ENCODE measurements at regions not wholly inside any gene's neighbourhood (a gene's known extent, or its start where the extent isn't known, plus 50 kb on each side); places are given as distances from the start of the nearest gene placed in this dataset.
A peak's percentile ranks its signal among the peaks of the same experiment; 100 is the strongest.

- Mint-ChIP-seq H3K27ac (no peak overlapping the region), H3K36me3 (ENCODE audit: low read depth) (no peaks in the 10 kb centered on the region), H3K4me1 (peaks cover 29% of the 10 kb centered on the region), H3K9me3 (peaks cover 14% of the 10 kb centered on the region), H3K27me3 (ENCODE audit: insufficient read depth) (no peaks in the 10 kb centered on the region), H3K4me3 (no peak overlapping the region)
- no peak for TF ChIP-seq CTCF (conservative IDR thresholded peaks at IDR 0.05)
- Histone ChIP-seq H3K4me3 (ENCODE audit: low read length) (no peak overlapping the region), H3K27me3 (ENCODE audit: control insufficient read depth, insufficient read depth, low read length, poor library complexity, severe bottlenecking) (no peaks in the 10 kb centered on the region), H3K27ac (ENCODE audit: low read depth, low read length) (no peak overlapping the region), H3K4me1 (ENCODE audit: control insufficient read depth, insufficient read depth, low read length) (peaks cover 11% of the 10 kb centered on the region), H3K9me3 (ENCODE audit: control insufficient read depth, low read length) (peaks cover 12% of the 10 kb centered on the region), H3K36me3 (ENCODE audit: control insufficient read depth, insufficient read depth, low read length) (no peaks in the 10 kb centered on the region), H3K9ac (ENCODE audit: extremely low read depth, low read length, poor library complexity, severe bottlenecking) (no peak overlapping the region)
- no peak for DNase-seq
- WGBS, 2 experiments (ENCODE audit: insufficient coverage in 1 of 2, insufficient read length in 1 of 2) = 95 to 100% methylated on average over 1 to 3 of the region's 3 CpGs
Observed at GRCh38 chr14:64643709-64644108, 60.5 kb upstream of the PLEKHG3 start.

- Mint-ChIP-seq H3K36me3 (ENCODE audit: low read depth) (no peaks in the 10 kb centered on the region), H3K27me3 (ENCODE audit: insufficient read depth) (no peaks in the 10 kb centered on the region), H3K4me3 (no peak overlapping the region), H3K9me3 (peaks cover 14% of the 10 kb centered on the region), H3K27ac (peak overlapping the region; percentile 91), H3K4me1 (peaks cover 31% of the 10 kb centered on the region)
- Histone ChIP-seq H3K27ac (ENCODE audit: low read depth, low read length) (peak overlapping the region; percentile 87), H3K36me3 (ENCODE audit: control insufficient read depth, insufficient read depth, low read length) (no peaks in the 10 kb centered on the region), H3K9me3 (ENCODE audit: control insufficient read depth, low read length) (peaks cover 12% of the 10 kb centered on the region), H3K4me3 (ENCODE audit: low read length) (peak overlapping the region; percentile 23), H3K9ac (ENCODE audit: extremely low read depth, low read length, poor library complexity, severe bottlenecking) (no peak overlapping the region), H3K4me1 (ENCODE audit: control insufficient read depth, insufficient read depth, low read length) (peaks cover 11% of the 10 kb centered on the region), H3K27me3 (ENCODE audit: control insufficient read depth, insufficient read depth, low read length, poor library complexity, severe bottlenecking) (no peaks in the 10 kb centered on the region)
- no peak for TF ChIP-seq CTCF (conservative IDR thresholded peaks at IDR 0.05)
- no peak for DNase-seq
- 90 to 96% methylated on average over 8 of the region's 8 CpGs for WGBS, 2 experiments (ENCODE audit: insufficient coverage in 1 of 2, insufficient read length in 1 of 2)
Observed at GRCh38 chr14:64644629-64645028, 59.6 kb upstream of the PLEKHG3 start.

GRCh38 chr14:64645220-64645892, 58.9 kb upstream of the PLEKHG3 start:
- H3K27ac ChIP-seq (ENCODE audit: low read depth, low read length) = peak overlapping the region; percentile 87
- Mint-ChIP-seq H3K27ac (peak overlapping the region; percentile 91), H3K9me3 (peaks cover 14% of the 10 kb centered on the region), H3K27me3 (ENCODE audit: insufficient read depth) (no peaks in the 10 kb centered on the region), H3K4me3 (peak overlapping the region; percentile 16), H3K4me1 (peaks cover 32% of the 10 kb centered on the region), H3K36me3 (ENCODE audit: low read depth) (no peaks in the 10 kb centered on the region)
- no peaks in the 10 kb centered on the region for H3K27me3 ChIP-seq (ENCODE audit: control insufficient read depth, insufficient read depth, low read length, poor library complexity, severe bottlenecking)
- peak; percentile 87 for DNase-seq
- no peak for TF ChIP-seq CTCF (conservative IDR thresholded peaks at IDR 0.05)
- peaks cover 11% of the 10 kb centered on the region for H3K4me1 ChIP-seq (ENCODE audit: control insufficient read depth, insufficient read depth, low read length)
- no peaks in the 10 kb centered on the region for H3K36me3 ChIP-seq (ENCODE audit: control insufficient read depth, insufficient read depth, low read length)
- 10 to 36% methylated on average over 3 to 10 of the region's 10 CpGs for WGBS, 2 experiments (ENCODE audit: insufficient coverage in 1 of 2, insufficient read length in 1 of 2)
- peak overlapping the region; percentile 44 for H3K4me3 ChIP-seq (ENCODE audit: low read length)
- H3K9me3 ChIP-seq (ENCODE audit: control insufficient read depth, low read length) = peaks cover 12% of the 10 kb centered on the region
- H3K9ac ChIP-seq (ENCODE audit: extremely low read depth, low read length, poor library complexity, severe bottlenecking) = peak overlapping the region; percentile 35

All from endodermal cell (in vitro differentiated cells).